H1 (cell line): ENCODE measurements at regions not wholly inside any gene's neighbourhood (a gene's known extent, or its start where the extent isn't known, plus 50 kb on each side); places are given as distances from the start of the nearest gene placed in this dataset.

ENCODE experiments used
- ATF2 ChIP-seq: IDR thresholded peaks from 2 replicates; pipeline ENCODE4 v1.6.1; 2012; ENCODE audit warnings: low read length, inconsistent platforms
- TF ChIP-seq, protein P1 (sequence below): IDR thresholded peaks from 2 replicates; pipeline ENCODE4 v1.6.1; 2012; ENCODE audit warnings: inconsistent platforms

- TF ChIP-seq ATF2 = no peak
- TF ChIP-seq, protein P1, sequence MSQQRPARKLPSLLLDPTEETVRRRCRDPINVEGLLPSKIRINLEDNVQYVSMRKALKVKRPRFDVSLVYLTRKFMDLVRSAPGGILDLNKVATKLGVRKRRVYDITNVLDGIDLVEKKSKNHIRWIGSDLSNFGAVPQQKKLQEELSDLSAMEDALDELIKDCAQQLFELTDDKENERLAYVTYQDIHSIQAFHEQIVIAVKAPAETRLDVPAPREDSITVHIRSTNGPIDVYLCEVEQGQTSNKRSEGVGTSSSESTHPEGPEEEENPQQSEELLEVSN = no peak
Measured at GRCh38 chr2:47226132-47226922, 50.0 kb upstream of the CALM2 start (continued).
